Astrocyte of the spinal cord (primary cell): ENCODE measurements at regions not wholly inside any gene's neighbourhood (a gene's known extent, or its start where the extent isn't known, plus 50 kb on each side); places are given as distances from the start of the nearest gene placed in this dataset.

Experiments used
- DNase-seq: peaks from one replicate; pipeline ENCODE4 v3.0.0; 2011; ENCODE audit warnings: low read depth, low spot score
- H3K4me3 ChIP-seq: 2 replicates; pipeline ENCODE4 v1.5.1; 2011; ENCODE audit warnings: low read depth, mild to moderate bottlenecking, low read length, moderate library complexity
- CTCF ChIP-seq: IDR thresholded peaks from 2 replicates; pipeline ENCODE4 v1.5.1; 2012; ENCODE audit warnings: low read depth, mild to moderate bottlenecking, low read length, inconsistent platforms
- in situ Hi-C: cut with HindIII; loops from 2 replicates; pipeline ENCODE4 v1.10.0; 2017; ENCODE audit warnings: low sequenced_read_pairs

- no peak for TF ChIP-seq CTCF
- in situ Hi-C loops, result no loop called here
- no peak for DNase-seq
- H3K4me3 ChIP-seq, result no peak overlapping the region
Measured at GRCh38 chr1:183735069-183735860, 69.7 kb upstream of the RGL1 start.

- in situ Hi-C loops, result no loop called here
- no peak for TF ChIP-seq CTCF
Measured at GRCh38 chr1:183734543-183735036, 70.3 kb upstream of the RGL1 start.

GRCh38 chr1:183733715-183734114 lies 71.2 kb upstream of the RGL1 start:
- no peak for DNase-seq
- in situ Hi-C loops, result no loop called here
- no peak overlapping the region for H3K4me3 ChIP-seq
- no peak for TF ChIP-seq CTCF

More at GRCh38 chr1:183734543-183735036, 70.3 kb upstream of the RGL1 start:
- DNase-seq, result no peak
- H3K4me3 ChIP-seq, result no peak overlapping the region

- TF ChIP-seq CTCF, result no peak
- in situ Hi-C loops, result no loop called here
- no peak overlapping the region for H3K4me3 ChIP-seq
- no peak for DNase-seq
Measured at GRCh38 chr1:183732236-183732880, 72.6 kb upstream of the RGL1 start.

- DNase-seq, result no peak
- TF ChIP-seq CTCF, result no peak
- no peak overlapping the region for H3K4me3 ChIP-seq
- in situ Hi-C loops, result no loop called here
Measured at GRCh38 chr1:183730886-183731573, 73.9 kb upstream of the RGL1 start.

- TF ChIP-seq CTCF, result no peak
Measured at GRCh38 chr1:183730107-183730724, 74.7 kb upstream of the RGL1 start.

More at GRCh38 chr1:183730107-183730724, 74.7 kb upstream of the RGL1 start:
- DNase-seq, result no peak
- no peak overlapping the region for H3K4me3 ChIP-seq
- in situ Hi-C loops, result no loop called here
